ENCODE measurements at regions not wholly inside any gene's neighbourhood (a gene's known extent, or its start where the extent isn't known, plus 50 kb on each side); places are given as distances from the start of the nearest gene placed in this dataset.

DNA sequence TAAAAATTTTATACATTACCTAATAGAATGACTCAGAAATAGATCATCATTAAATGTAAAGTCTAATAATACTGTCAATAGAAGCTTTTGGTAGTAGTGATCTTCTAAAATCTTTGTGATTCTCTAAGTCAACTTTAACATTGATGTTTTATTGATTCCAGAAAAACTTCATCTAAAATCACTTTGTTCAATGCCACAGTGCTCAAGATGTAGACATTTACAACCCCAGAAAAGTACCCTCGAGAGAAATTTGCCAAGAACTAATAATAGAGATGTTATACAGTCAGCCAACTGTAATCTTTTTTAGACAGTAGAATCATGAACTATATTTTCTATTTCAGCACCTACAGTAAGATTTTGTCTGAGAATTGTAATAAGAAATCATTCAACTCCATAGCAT is 369.2 kb upstream of the AKR1E2 start:
- TF ChIP-seq, protein P1, sequence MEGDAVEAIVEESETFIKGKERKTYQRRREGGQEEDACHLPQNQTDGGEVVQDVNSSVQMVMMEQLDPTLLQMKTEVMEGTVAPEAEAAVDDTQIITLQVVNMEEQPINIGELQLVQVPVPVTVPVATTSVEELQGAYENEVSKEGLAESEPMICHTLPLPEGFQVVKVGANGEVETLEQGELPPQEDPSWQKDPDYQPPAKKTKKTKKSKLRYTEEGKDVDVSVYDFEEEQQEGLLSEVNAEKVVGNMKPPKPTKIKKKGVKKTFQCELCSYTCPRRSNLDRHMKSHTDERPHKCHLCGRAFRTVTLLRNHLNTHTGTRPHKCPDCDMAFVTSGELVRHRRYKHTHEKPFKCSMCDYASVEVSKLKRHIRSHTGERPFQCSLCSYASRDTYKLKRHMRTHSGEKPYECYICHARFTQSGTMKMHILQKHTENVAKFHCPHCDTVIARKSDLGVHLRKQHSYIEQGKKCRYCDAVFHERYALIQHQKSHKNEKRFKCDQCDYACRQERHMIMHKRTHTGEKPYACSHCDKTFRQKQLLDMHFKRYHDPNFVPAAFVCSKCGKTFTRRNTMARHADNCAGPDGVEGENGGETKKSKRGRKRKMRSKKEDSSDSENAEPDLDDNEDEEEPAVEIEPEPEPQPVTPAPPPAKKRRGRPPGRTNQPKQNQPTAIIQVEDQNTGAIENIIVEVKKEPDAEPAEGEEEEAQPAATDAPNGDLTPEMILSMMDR (IDR thresholded peaks at IDR 0.05), result no peak
- TF ChIP-seq POLR2A (IDR thresholded peaks at IDR 0.05) (no peak), POLR2AphosphoS5 (IDR thresholded peaks at IDR 0.05) (no peak)
